OCI-LY7 (cell line): ENCODE measurements at regions not wholly inside any gene's neighbourhood (a gene's known extent, or its start where the extent isn't known, plus 50 kb on each side); places are given as distances from the start of the nearest gene placed in this dataset.

Experiments used
- EZH2phosphoT487 ChIP-seq: fragments of 200-600 bp; sonication (generic); IDR thresholded peaks from 2 replicates; pipeline ENCODE4 v1.6.1; 2018; ENCODE audit warnings: low read depth, borderline replicate concordance, mild to moderate bottlenecking, mixed run types, antibody characterized with exemption, low read length, moderate library complexity, mixed read lengths
- TF ChIP-seq, protein P1 (sequence below): fragments of 200-600 bp; sonication (generic); conservative IDR thresholded peaks from 2 replicates; pipeline ENCODE4 v1.5.1; 2014; ENCODE audit warnings: mild to moderate bottlenecking, antibody characterized with exemption, low read length, moderate library complexity, mixed read lengths

DNA sequence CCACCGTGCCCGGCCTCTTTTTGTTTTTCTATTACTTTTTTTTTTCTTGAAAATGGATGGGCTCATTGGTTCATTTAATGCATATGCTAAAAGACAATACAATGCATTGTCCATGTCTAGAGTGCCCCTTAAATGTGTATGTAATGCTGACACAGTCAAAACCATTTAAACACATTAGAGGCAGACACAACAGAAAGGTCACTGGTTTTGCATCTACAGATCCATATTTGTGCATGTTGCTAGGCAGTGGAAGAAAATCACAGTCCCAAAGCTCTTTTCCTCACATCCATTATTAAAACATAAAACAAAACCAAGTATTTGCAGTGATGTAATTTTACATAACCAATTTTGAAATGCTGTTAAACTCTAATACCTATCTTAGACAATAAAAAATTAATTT lies 389.0 kb downstream of the TAF11L14 start:
- TF ChIP-seq, protein P1, sequence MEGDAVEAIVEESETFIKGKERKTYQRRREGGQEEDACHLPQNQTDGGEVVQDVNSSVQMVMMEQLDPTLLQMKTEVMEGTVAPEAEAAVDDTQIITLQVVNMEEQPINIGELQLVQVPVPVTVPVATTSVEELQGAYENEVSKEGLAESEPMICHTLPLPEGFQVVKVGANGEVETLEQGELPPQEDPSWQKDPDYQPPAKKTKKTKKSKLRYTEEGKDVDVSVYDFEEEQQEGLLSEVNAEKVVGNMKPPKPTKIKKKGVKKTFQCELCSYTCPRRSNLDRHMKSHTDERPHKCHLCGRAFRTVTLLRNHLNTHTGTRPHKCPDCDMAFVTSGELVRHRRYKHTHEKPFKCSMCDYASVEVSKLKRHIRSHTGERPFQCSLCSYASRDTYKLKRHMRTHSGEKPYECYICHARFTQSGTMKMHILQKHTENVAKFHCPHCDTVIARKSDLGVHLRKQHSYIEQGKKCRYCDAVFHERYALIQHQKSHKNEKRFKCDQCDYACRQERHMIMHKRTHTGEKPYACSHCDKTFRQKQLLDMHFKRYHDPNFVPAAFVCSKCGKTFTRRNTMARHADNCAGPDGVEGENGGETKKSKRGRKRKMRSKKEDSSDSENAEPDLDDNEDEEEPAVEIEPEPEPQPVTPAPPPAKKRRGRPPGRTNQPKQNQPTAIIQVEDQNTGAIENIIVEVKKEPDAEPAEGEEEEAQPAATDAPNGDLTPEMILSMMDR = no peak
- no peak for TF ChIP-seq EZH2phosphoT487
